Right ventricle myocardium superior (tissue), 1 donor: ENCODE measurements at regions not wholly inside any gene's neighbourhood (a gene's known extent, or its start where the extent isn't known, plus 50 kb on each side); places are given as distances from the start of the nearest gene placed in this dataset.

ENCODE experiments used
- ATAC-seq: fragments of 200-7000 bp; cut with Tn5 transposase; one replicate; pipeline ENCODE4 v1.9.1; 2020; ENCODE audit warnings: mild to moderate bottlenecking; ENCODE audit not compliant: poor library complexity
- DNase-seq: peaks from one replicate; pipeline ENCODE4 v3.0.0-alpha.2; 2020
- intact Hi-C: fragments of 100-400 bp; cut with DNase I; formaldehyde crosslinking; loops from one replicate; pipeline ENCODE4 v1.11.2; 2022
- donor health status: DM: no; HTN: yes; CAD: no; lungs with severe emphysema.

DNA sequence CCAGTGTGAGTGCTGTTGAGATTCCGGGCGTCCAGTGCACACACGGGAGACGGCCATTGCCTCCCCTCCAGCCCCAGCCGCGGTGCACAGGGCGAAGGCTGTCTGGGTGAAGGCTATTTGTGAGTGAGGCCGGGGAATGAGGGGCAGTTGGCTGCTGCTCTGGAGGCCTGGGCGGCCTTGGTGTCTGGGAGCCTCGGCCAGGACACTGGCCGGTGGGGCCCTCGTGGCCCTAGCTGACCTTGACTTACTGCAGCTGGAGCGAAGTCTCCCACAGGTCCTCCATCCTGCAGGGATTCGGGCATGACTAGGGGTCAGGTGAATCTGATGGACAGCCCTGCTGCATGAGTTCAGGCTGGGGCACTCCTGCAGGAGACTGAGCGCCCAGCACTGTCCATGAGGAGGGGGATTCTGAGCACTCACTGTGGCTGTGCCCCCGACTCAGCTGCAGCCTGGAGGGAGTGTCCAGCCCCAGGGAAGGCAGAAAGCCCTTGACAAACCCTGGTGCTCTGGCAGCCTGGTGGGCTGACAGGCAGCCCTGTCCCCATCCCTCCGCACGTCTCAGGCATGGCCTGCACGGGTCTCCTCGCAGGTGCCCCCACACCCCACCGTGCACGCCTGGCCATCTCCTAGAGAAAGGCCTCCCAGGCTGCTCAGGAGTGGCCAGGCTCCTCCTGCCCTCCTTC lies 52.7 kb upstream of the FAM20C start:
- ATAC-seq (no peak), DNase-seq (no peak)
- intact Hi-C loops: no loop called here

DNA sequence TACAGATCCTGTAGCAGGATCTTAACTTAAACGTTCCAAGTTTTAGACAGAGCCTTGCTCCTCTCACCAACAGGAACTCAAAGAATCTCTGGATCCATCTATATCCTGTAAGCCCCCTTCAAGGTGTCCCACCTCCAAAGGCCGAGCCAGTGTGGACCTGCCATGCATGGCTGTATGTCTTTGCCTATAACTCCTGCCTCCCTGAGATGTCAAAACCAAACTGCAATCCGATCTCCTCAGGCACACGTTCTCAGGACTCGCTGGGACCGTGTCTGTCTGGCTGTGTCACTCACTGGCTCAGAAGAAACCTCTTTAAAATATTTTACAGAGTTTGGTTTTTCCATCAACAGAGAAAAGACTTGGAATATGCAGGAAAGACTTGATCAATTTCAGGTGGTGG lies 51.4 kb upstream of the FAM20C start:
- no peak for ATAC-seq
- DNase-seq: no peak
- intact Hi-C loops: no loop called here

DNA sequence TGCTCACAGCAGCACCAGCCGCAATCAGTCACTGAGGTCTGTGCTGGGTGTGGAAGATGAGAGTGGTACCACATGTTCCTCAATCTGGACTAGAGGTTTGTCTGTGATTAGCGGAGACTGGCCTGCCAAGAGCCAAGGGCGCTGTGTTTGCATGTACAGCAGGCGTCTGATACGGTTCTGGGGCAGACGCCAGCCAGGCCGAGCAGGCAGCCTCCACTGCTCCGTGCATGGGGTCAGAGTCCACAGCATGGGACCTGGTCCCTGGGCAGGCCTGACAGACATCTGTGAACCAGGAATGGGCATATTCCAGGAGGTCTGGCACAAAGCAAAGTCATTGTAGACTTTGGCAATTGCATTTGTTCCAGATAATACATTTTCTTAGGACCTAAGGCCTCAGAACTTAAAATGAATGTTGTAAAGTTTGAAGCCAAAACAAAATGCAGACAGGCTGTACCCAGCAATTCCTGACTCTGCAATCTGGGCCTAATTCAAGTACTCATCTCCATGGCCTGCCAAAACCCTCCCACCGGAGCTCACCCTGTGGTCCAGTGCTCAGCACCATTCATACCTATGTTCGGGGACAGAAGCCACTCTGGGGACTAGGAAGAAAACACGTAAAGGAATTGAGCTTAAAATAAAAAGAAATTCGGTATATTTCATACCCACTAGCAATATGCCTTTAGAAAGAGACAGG lies 50.0 kb upstream of the FAM20C start:
- intact Hi-C loops: no loop called here
- ATAC-seq: peak; percentile 97
- DNase-seq: peak; percentile 91
